Activated T-helper 1 cell treated with anti-CD3 and anti-CD28 coated beads, Interleukin-2, amount 50 U/mL, for 16 hours (primary cell): ENCODE measurements at regions not wholly inside any gene's neighbourhood (a gene's known extent, or its start where the extent isn't known, plus 50 kb on each side); places are given as distances from the start of the nearest gene placed in this dataset.
"Not testable (repeated sequence)": the region's sequence is repeated elsewhere in the genome, so short reads cannot be mapped to it uniquely, and the experiment has no call there.

Experiments used
- DNase-seq, 2 donors: peaks; one replicate each; pipeline ENCODE4 v3.0.0-alpha.2; 2020; ENCODE audit warnings: low read depth in 1 of 2, low spot score in 1 of 2

DNA sequence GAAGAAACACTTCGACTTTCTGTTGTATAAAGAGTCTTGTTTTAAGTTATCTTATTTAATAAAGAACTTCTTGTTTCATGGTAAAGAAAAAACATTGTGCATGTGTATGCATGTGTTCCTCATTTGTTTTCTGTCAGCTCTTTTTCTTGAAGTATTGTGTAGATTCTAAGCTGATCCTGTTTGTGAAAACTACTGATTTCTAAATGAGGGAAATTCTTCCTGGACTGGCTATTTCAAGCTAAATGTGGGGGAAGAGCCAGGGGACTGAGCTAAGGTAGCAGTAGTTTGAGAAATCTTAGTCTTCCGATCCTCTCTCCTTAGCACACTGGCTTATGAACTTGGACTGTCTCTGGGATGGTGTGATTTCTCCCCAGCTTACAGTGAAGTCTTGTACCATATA, 56.4 kb upstream of the RBMS1 start:
- DNase-seq = no peak

DNA sequence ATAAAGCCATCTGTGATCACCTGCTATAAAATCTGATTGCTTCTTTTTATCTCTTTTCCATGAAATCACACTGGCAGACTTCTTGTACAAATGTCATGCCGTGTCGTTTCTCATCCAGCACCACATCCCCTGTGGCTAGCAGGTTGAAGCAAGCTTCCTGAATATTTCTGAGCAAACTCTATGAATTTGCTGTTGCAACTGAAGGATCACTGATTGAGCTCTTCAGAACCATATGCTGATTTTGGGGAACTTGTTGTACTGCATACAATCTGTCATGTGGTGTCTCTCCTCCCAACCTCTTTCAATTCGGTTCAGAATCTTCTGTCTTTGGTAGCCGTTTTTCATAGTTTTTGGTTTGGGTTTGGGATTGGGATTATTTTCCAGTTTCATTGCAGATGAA, 57.7 kb upstream of the RBMS1 start:
- no peak for DNase-seq

DNA sequence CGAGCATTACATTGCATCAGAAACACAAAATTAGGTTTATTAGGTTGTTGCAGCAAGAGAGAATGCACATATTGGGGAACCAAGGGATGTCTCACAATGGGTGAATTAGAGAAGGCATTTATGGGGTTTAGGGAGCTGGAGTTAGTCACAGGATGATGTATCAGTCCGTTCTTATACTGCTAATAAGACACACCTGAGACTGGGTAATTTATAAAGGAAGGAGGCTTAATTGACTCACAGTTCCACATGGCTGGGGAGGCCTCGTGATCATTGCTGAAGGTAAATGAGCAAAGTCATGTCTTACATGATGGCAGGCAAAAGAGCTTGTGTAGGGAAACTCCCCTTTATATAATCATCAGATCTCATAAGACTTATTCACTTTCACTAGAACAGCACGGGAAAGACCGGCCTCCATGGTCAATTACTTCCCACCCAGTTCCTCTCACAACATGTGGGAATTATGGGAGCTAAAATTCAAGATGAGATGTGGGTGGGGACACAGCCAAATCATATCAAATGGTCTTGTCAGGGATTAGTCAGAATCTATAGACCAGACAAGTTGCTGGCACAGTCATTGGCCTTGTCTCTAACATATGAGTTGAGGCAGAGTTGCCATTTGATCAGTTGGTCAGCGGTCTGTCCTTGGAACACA, 61.9 kb upstream of the RBMS1 start:
- no peak for DNase-seq

DNA sequence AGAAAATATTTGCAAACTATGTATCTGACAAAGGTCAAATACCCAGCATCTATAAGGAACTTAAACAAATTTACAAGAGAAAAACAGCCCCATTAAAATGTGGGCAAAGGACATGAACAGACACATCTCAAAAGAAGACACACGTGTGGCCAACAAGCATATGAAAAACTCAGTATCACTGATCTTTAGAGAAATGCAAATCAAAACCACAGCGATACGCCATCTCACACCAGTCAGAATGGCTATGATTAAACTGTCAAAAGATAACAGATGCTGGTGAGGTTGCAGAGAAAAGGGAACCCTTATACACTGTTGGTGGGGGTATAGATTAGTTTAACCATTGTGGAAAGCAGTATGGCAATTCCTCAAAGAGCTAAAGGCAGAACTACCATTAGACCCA, 64.3 kb upstream of the RBMS1 start:
- DNase-seq = no peak

DNA sequence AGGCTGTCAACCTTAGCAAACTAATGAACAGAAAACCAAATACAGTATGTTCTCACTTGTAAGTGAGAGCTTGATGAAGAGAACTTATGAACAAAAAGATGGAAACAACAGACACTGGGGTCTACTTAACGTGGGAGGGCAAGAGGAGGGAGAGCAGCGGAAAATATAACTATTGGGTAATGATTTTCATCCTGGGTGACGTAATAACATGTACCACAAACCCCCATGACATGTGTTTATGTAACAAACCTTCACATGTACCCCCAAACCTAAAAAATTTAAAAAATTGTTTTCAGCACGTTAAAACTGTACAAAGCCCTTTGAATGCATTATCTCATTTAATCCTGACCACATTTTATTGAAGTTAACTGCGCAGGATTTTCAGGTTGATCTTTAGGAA, 64.9 kb upstream of the RBMS1 start:
- DNase-seq = no peak

DNA sequence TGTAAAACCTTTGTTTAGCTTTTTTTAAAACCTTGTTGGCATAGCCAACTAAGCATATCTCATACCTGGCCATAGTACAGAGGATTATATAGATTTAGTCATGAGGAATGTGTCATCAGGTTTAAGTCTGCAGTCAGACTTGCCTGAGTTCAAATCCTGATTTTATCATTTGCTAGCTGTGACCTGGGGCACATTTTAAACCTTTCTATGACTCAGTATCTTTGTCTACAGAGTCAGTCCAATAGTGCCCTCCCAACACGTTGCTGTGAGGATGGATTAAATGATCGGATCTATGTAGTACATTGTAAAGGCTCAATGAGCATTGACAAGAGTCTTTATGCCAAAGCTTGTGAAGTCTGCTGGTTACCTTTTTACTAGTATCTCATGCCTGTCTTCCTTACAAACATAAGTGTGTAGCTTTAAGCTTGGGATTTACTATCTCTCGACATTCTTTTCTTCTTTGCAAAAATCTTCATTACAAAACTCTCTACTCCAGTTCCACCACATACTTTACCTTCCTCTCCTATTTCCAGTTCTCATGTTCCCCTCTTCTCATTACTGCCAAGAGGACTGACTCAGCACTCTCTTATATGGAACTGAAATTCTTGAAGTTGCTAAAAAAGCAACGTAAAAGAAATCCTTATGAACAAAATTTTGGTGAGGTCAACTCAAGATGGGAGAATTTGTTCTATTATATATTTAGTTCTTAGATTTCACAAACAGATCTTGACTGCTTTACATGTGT, 68.1 kb upstream of the RBMS1 start:
- no peak for DNase-seq

DNA sequence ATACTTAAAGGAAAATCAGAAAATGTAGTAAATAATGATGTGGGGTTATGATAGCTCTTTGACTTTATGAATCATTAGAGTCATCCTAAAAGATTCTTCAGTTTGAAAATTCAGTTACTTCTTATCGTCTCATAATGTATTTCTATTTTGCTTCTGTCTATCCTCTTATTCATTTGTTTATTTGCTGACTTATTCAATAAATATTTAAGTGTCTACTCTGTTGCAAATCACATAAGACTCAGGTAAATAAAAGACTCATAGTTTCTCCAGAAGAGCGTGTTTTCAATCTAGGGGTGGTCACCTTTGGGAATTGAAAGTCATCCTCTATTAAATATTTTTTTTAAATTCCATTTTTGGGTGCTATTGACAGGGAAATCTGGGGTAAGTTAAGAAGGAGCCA, 69.1 kb upstream of the RBMS1 start:
- no peak for DNase-seq

DNA sequence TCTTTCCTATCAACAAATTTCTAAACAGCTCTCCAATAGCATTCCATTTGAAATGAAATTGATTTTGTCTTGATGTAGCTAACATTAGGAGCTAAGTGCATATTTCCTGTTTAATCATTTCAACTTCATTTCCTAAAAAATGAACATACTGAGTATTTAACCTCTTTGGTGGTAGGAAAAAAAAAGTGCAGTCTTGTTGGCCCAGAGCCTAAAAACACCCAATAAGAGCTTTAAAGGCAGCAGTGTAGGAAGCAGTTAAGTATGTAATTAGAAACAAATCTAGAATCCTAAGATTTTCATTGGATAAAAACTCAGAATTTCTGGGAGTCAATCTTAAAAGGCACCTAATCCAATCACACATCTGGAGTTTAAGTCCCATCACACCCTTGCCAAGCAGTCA, 71.0 kb upstream of the RBMS1 start:
- no peak for DNase-seq

DNA sequence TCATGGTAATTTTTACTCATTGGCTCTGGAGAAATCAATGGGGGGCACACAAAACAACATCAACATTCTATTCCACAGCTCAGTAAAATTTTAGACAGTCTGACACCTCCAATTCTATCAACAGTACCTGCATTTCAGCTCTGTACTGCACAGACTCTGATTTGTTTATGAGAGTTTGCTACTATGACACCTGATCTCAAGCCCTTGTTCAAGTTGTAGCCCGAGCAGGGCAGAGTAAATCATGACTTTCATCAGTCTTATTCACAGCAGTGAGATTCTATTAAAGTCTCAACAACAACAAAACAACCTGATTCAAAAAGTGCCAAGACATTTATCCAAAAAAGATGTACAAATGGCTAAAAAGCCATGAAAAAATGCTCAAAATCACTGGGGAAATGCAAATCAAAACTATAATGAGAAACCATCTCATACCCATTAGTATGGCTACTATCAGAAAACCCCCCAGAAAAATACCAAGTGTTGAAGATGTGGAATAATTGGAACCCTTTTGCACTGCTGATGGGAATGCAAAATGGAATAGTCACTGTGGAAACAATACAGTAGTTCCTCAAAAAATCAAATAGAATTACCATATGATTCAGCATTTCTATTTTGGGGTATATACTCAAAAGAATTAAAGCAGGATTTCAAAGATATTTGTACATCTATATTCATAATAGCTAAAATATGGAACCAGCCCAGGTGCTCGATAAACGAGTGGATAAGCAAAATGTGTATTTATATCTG, 71.7 kb upstream of the RBMS1 start:
- no peak for DNase-seq

DNA sequence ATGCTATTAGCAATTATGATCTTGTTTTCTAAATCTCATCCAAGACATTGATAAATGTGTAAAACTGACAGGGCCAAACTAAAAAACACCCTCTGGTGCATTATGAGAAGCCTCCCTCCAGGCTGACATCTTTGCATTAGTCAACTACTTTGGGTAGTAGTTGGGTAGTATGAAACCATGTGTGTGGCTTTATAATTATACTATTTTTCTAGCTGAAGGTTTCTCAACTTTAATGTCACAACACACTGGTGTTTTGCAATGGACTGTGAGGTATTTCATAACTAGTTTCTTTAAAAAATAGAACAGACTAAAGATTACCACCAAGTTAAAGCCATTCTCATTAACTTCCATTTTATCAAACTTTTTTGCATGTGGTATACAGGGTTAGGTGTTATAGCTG, 73.1 kb upstream of the RBMS1 start:
- no peak for DNase-seq

DNA sequence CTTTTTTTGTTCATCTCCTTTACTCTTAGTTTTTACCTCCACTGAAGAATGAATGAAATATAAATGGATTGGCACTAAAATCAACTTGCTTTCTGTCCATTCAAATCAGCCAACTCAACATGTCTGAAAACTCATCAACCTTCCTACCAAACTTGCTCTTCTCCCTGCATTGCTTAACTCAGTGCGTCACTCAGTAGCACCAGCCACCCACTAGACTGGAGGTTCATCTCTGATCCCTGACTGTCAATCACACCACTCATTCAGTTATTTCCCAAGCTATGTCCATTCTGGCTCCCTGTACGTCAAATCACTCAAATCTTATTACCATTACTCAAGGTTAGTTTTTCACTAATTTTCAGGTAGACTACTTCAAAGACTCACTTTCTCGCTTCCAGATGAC, 75.2 kb upstream of the RBMS1 start:
- no peak for DNase-seq

DNA sequence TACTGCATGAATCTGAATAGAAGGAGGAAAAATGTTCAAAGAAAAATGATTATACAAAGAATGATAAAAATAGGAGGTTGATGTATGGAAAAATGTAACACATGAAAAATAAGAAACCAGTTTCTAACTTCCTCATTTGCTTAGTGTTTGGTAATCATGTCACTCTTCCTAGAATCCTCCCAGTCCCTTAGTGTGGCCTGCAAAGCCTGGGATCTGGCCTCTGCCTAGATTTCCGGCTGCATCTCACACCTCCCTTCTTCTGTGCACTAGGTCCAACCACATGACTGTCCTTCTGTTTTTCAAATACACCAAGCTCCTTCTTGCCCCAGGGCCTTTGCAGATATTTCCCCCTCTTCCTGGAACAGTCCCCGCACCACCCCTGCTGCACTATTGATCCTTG, 76.8 kb upstream of the RBMS1 start:
- no peak for DNase-seq

DNA sequence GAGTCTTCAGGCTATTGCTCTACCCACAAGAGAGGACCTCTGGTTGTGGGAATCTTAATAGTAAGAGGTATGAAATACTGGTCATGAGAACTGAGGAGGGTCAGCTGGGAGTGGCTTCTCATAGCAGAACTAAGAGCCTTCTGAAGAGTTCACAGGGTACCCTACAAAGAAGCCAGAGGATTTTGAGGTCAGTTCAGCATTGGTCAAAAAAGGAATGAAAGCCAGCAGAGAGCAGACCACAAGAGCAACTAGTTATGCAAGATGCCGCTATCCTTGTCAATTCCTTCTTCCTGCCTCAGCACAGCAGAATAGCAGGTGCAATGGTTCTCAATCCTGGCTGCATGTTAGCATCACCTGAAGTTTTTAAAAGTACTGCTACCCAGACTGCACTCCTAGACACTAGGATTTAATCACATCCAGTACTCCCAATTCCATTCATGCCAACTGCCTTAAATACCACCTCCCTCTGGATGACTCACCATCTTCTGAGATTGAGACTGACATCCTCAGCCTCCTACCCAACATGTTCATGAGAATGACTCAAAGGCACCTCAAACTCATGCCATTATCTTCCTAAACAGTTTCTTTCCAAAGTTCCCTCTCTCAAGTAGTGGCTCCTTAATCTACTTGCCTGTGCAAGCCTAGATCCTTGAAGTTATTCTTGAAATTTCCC, 81.0 kb upstream of the RBMS1 start:
- DNase-seq = no peak

DNA sequence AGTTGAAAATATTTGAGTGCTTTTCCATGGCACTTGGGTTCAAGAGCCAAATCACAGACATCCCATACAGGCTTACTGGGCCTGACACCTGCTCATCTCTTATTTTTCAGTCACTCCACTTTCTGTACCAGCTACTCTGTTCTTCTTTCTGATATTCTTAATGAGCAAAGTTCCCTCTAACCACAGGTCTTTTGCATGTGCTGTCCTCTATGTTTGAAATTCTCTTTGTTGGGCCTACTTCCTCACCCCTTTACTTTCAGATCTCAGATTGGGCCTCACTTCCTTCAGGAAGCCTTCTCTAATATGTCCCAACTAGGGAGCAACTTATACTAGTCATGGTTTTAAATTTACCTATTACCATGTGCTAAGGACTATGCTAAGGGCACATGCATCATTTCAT, 81.8 kb upstream of the RBMS1 start:
- no peak for DNase-seq

DNA sequence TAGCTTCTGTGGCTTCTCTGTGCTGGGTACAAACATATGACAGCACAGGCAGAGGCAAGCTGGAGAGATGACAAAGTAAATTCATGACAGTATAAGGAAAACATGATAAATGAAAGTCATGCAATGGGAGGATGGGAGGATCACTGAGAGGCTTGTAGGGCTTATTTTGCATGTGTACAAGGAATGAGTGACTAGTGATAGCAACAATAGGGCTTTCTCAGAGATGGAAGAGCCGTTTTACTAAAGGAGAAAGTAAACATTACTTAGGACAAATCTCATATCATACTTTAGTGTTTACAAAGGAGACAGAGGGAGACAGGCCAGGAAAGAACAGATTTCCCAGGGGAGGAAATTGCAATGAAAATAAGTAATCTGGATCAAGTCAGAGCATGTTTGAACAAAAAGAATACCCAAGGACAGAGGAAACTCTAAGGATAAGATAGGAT, 82.5 kb upstream of the RBMS1 start:
- no peak for DNase-seq

DNA sequence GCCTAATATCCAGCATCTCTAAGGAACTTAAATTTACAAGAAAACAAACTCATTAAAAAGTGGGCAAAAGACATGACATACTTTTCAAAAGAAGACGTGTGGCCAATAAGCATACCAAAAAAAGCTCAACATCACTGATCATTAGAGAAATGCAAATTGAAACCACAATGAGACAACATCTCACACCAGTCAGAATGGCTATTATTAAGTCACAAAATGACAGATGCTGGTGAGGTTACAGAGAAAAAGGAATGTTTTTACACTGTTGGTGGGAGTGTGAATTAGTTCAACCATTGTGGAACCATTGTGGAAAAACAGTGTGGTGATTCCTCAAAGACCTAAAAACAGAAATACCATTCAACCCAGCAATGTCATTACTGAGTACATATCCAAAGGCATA, 83.5 kb upstream of the RBMS1 start:
- not testable (repeated sequence) for DNase-seq

DNA sequence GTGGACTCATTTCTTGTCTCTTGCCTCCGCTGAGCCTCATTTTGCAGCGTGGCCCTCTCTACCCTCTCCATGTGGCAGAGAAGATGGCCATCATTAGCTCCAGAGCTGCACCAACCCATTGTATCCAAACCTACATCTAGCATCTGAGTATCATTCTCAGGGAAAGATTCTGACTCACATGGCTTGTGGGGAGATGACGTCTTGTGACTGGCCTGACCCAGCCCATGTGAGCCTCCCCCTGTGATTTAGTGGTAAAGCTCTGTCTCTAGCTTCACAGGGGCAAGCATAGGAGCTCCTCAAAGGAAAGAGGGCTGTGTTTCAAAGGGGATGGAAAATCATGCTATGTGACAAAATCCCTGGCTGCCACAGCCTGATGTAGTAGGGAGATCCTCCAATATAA, 87.4 kb upstream of the RBMS1 start:
- no peak for DNase-seq

DNA sequence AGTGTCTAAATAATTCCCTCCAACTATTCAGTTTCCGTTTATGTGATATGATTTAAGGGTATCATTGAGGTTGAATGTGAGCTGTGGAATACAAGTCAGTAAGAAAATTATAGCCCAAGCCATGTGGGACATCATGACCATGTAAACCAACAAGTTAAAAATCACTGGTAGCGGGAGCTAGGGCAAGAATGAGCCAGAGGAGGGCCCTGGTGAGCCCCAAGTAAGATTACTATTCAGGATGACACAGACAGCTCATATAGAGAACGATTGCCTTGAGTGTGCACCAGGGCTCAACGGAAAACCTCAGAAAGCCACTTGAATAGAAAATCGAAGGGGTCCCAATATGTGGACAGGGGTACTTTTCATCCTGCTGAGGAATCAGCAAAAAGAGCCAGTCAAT, 87.8 kb upstream of the RBMS1 start:
- DNase-seq = no peak

DNA sequence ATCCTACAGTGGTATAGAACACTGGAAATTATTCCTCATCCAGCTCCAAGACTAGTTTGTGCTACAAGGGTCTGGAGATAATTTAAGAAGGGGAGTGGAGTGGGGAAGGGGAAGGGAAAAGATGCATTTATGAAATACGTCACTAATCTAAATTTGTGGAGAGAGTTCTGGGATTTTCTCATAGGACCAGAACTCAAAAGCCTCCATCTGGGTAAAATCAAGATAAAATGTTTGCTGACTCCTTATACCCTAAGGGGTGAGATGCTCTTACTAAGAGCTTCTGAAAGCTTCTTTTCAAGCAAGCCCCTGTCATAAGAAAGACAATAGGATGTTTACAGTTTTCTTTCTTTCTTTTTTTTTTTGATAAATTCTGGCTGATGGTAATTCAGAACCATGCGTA, 88.5 kb upstream of the RBMS1 start:
- no peak for DNase-seq

DNA sequence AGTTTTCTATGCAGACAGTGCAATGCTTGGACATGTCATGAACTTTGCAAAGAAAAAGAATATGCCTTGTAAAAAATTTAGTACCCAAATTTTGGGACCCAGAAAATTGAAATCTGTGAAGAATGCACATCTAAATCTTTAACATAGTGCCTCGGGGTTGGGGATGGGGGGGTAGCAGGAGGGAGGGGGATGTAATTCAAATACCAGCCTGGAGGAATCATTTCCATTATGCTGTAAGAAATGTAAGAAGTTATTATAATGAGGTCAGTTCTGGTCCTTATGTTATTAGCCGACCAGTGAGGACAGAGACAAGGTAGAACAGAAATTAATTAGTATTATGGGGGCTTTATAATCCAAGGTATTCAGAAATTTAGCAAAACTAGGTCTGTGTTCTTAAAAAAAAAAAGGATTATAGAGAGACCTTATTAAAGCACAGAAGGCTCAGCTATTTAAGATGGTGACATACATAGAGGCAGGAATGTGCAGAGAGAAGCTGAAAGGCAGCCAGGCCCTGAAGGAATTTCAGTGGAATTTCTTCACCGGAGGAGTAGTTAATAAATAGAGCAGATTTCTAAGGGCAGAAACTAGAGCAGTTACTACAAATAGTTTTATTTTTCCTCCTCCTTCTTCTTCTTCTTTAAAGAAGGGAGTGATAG, 89.0 kb upstream of the RBMS1 start:
- DNase-seq = no peak

DNA sequence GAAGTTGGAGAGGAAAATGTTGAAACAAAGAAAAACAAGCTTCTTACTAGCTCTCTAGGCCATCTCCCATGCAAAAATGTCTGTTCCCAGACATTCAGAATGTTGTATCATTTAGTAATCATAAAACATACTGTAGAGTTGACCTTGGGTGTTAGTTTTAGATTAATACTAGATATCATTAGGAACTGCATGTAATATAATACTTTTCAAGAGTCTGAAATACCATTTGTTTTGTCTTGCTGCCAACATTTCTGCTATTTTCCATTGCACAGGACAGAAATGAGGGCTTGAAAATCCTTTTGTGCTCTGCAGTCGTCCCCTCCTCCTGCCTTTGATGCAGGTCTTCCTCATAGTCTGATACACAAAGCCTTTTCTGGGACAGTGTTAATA, 89.5 kb upstream of the RBMS1 start:
- DNase-seq = no peak
